Testis (tissue), 2 donors: ENCODE measurements at regions not wholly inside any gene's neighbourhood (a gene's known extent, or its start where the extent isn't known, plus 50 kb on each side); places are given as distances from the start of the nearest gene placed in this dataset.

Experiments used
- CTCF ChIP-seq, 3 experiments: fragments of 450-650 bp in 2 of 3; fragments of 200-600 bp in 1 of 3; sonication (generic) in 1 of 3; IDR thresholded peaks; one replicate each; pipeline ENCODE4 v1.5.1; 2016 to 2019; ENCODE audit warnings: antibody characterized with exemption in 3 of 3, mild to moderate bottlenecking in 2 of 3, moderate library complexity in 1 of 3
- POLR2A ChIP-seq: fragments of 450-650 bp; IDR thresholded peaks from one replicate; pipeline ENCODE4 v1.6.1; 2017; ENCODE audit warnings: antibody characterized with exemption, mild to moderate bottlenecking, moderate library complexity

DNA sequence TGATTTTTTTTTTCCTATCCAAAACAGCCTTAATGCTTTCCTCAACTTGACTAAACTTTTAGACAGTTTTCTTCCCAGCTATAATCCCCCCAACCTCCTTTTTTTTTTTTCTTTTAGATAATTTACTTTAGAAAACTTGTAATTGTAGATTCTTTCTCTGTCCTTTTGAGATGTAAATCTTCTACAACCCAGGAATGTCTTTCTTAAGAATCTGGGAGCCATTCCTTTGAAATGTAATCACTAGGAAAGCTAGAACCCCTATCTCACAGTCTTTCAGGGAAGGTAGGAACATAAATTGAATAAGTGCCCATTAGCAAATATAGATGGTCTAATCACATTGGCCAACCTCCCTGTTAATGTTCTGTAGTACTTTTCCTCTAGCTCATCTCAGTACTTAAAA is 285.4 kb downstream of the NUP35 start:
- TF ChIP-seq CTCF (IDR thresholded peaks at IDR 0.05) (no peak), POLR2A (no peak)
